Neural progenitor cell (in vitro differentiated cells): ENCODE measurements at regions not wholly inside any gene's neighbourhood (a gene's known extent, or its start where the extent isn't known, plus 50 kb on each side); places are given as distances from the start of the nearest gene placed in this dataset.

Experiments used
- CTCF ChIP-seq: fragments of 200-600 bp; sonication (generic); IDR thresholded peaks from 2 replicates; pipeline ENCODE4 v1.5.1; 2017; ENCODE audit warnings: antibody characterized with exemption, mild to moderate bottlenecking
- EZH2 ChIP-seq: fragments of 200-600 bp; sonication (generic); IDR thresholded peaks from 2 replicates; pipeline ENCODE4 v1.6.1; 2017; ENCODE audit warnings: antibody characterized with exemption, mild to moderate bottlenecking, moderate library complexity
- EZH2phosphoT487 ChIP-seq: fragments of 200-600 bp; sonication (generic); IDR thresholded peaks from 2 replicates; pipeline ENCODE4 v1.6.1; 2017; ENCODE audit warnings: antibody characterized with exemption

DNA sequence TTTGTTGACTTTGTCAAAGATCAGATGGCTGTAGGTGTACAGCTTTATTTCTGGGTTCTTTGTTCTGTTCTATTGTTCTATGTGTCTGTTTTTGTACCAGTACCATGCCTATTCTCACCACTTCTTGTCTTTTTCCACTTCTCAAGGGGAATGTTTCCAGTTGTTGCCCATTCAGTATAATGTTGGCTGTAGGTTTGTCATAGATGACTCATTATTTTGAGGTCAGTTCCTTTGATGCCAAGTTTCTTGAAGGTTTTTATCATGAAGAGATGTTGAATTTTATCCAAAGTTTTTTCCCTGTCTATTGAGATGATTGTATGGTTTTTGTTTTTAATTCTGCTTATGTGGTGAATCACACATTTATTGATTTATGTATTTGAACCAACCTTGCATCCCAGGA is 216.7 kb upstream of the RNF32 start:
- TF ChIP-seq CTCF (no peak), EZH2phosphoT487 (no peak), EZH2 (no peak)
